ENCODE measurements at regions not wholly inside any gene's neighbourhood (a gene's known extent, or its start where the extent isn't known, plus 50 kb on each side); places are given as distances from the start of the nearest gene placed in this dataset.

DNA sequence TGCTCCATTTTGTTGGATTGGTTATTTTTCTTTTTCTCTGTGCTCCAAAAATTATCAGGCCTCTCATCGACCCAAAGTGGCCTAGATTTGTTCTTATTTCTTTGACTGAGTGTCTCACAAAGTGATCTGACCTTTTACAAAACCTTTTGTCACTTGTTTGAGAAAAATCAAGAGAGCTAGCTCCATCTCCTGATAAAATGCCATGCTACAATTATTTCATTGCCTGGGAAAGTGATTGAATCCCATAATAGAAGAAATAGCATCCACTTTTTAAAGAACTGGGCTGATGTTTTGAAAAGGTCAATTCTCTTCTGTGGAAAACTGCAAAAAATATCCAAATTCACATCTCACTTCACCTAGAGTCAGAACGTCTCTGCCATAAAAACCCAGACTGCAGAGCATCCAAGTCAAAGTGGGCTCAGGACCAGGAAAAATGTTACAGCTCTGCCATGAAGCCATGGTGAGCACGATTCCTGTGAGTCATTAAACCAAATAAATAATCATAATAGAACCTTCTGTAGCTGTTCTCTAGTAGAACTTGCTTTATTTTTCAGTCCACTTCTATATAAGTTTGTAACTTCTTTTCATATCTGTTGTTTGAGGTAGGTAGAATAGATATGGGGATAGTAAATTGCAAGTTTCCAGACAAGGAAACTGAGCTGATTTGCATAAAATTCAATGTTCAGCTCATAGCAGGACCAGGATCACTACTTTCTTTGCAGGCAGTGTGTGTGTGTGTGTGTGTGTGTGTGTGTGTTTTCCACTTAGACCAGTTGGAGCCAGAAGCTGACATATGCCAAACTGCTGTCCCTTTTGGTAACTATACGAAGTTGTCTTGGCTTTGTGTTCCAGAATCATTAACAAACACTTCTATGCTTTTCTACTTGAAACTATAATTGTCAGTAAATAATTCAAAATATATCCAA, 632.5 kb upstream of the ANKRD30A start:
- DNase-seq (ENCODE audit: low read depth), result peak; percentile 64
- in situ Hi-C loops (cut with HindIII; ENCODE audit: low sequenced_read_pairs), result no loop called here
- H3K4me3 ChIP-seq (ENCODE audit: low read depth, low read length), result no peak overlapping the region
- TF ChIP-seq, protein P1, sequence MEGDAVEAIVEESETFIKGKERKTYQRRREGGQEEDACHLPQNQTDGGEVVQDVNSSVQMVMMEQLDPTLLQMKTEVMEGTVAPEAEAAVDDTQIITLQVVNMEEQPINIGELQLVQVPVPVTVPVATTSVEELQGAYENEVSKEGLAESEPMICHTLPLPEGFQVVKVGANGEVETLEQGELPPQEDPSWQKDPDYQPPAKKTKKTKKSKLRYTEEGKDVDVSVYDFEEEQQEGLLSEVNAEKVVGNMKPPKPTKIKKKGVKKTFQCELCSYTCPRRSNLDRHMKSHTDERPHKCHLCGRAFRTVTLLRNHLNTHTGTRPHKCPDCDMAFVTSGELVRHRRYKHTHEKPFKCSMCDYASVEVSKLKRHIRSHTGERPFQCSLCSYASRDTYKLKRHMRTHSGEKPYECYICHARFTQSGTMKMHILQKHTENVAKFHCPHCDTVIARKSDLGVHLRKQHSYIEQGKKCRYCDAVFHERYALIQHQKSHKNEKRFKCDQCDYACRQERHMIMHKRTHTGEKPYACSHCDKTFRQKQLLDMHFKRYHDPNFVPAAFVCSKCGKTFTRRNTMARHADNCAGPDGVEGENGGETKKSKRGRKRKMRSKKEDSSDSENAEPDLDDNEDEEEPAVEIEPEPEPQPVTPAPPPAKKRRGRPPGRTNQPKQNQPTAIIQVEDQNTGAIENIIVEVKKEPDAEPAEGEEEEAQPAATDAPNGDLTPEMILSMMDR (IDR thresholded peaks at IDR 0.05; ENCODE audit: low read depth, low read length, missing control alignments), result no peak

DNA sequence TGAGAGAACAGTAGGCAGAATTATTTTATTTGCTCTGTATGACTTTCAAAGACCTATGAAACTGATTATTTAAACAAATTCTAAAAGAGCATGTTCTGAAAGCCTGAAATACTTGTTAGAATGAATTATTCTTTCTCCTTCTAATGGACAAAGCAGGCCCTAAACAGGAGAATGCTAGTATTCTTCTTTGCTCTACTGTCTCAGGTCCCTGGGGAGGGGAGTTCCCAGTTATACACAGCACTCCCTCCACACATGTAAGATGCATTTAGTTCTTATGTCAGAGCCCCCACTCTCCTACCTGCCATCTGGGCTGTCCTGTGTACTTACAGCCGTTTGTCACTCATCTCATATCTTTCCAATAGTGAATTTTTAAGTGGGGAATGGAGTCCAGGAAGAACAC, 633.5 kb upstream of the ANKRD30A start:
- no peak overlapping the region for H3K4me3 ChIP-seq (ENCODE audit: low read depth, low read length)
- DNase-seq (ENCODE audit: low read depth), result no peak
- in situ Hi-C loops (cut with HindIII; ENCODE audit: low sequenced_read_pairs), result no loop called here
- TF ChIP-seq, protein P1 (IDR thresholded peaks at IDR 0.05; ENCODE audit: low read depth, low read length, missing control alignments), result no peak

DNA sequence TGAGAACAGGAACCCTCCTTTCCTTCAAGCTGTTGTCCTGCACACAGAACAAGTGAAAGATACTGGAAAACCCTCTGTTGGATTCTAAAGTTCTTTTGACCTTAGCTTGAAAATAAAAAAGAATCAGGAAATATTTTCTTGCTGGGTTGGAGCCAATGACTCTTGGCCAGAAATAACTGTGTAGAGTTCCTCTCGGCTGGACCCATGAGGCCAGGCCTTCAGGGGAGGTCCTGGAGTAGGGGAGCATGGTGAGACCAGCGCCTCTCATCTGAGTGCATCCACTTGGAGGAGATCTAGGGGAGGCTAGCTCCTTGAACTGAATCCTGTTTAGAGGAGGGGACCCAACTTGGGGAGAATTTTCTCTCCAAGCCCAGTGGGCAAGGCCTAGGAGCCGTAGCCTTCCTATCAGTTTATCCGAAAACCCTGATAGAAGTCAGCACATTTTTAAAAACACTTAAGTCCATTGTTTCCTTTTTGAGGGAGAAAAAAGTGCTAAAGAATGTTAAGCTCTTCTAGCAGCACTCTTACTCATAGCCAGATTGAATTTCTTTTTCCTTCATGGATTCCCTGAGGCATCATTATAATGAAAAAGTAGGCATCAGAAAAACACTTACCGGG, 635.7 kb upstream of the ANKRD30A start:
- no peak overlapping the region for H3K4me3 ChIP-seq (ENCODE audit: low read depth, low read length)
- peak; percentile 51 for DNase-seq (ENCODE audit: low read depth)
- in situ Hi-C loops (cut with HindIII; ENCODE audit: low sequenced_read_pairs), result no loop called here
- TF ChIP-seq, protein P1 (IDR thresholded peaks at IDR 0.05; ENCODE audit: low read depth, low read length, missing control alignments), result no peak

DNA sequence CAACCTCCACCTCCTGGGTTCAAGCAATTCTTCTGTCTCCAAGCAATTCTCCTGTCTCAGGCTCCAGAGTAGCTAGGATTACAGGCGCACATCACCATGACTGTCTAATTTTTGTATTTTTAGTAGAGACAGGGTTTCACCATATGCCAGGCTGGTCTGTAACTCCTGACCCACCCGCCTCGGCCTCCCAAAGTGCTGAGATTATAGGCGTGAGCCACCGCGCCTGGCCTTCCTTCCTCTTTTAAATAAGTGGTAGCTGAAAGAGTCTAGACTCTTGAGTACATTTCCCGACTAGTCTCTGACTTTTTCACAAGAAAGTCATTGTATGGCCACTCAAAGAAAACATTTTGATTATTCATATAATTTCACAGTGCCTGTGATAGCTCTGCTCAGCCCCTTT, 636.2 kb upstream of the ANKRD30A start:
- no peak overlapping the region for H3K4me3 ChIP-seq (ENCODE audit: low read depth, low read length)
- DNase-seq (ENCODE audit: low read depth), result no peak
- in situ Hi-C loops (cut with HindIII; ENCODE audit: low sequenced_read_pairs), result no loop called here
- TF ChIP-seq, protein P1 (IDR thresholded peaks at IDR 0.05; ENCODE audit: low read depth, low read length, missing control alignments), result no peak

DNA sequence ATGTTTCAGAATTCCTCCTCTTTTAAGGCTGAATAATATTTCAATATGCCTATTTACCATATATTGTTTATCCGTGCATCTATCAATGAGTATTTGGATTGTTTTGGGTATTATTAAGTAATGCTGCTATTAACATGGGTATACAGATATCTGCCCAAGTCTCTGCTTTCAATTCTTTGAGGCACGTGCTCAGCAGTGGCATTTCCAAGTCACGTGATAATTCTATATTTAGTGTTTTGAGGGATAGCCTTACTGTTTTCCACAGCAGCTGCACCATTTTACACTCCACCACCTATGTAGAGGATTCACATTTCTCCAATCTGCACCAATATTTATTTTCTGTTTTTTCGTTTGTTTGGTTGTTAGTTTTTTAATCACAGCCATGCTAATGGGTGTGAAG, 636.8 kb upstream of the ANKRD30A start:
- TF ChIP-seq, protein P1 (IDR thresholded peaks at IDR 0.05; ENCODE audit: low read depth, low read length, missing control alignments), result no peak
- no peak for DNase-seq (ENCODE audit: low read depth)
- in situ Hi-C loops (cut with HindIII; ENCODE audit: low sequenced_read_pairs), result no loop called here
- H3K4me3 ChIP-seq (ENCODE audit: low read depth, low read length), result no peak overlapping the region

DNA sequence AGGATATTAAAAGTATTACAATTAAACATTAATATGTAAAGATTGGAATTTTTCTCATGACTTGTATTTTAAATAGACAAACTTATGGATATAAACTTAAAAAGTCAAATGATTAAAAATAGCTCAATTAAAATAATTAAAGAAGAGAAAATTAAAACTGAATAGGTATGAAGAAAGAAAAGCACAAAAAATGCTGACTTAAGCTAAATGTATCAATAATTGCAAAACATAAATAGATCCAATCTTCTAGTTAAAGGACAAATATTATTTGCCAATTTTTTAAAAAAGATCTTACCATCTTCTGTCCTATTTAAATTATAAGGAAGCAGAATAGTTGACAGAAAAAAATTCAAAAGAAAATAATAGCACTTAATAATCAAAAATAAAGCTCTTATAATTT, 646.3 kb upstream of the ANKRD30A start:
- no peak overlapping the region for H3K4me3 ChIP-seq (ENCODE audit: low read depth, low read length)
- TF ChIP-seq, protein P1 (IDR thresholded peaks at IDR 0.05; ENCODE audit: low read depth, low read length, missing control alignments), result no peak
- DNase-seq (ENCODE audit: low read depth), result no peak
- in situ Hi-C loops (cut with HindIII; ENCODE audit: low sequenced_read_pairs), result no loop called here

Data from astrocyte of the cerebellum (primary cell).